Breast epithelium (tissue), 3 donors: ENCODE measurements at regions not wholly inside any gene's neighbourhood (a gene's known extent, or its start where the extent isn't known, plus 50 kb on each side); places are given as distances from the start of the nearest gene placed in this dataset.

Experiments
- POLR2A ChIP-seq: fragments of 450-650 bp; IDR thresholded peaks from one replicate; pipeline ENCODE4 v1.6.1; 2016; ENCODE audit warnings: antibody characterized with exemption, mild to moderate bottlenecking, moderate library complexity
- TF ChIP-seq, protein P1 (sequence below), 3 donors: fragments of 450-650 bp; IDR thresholded peaks; one replicate each; pipeline ENCODE4 v1.5.1; 2016 to 2017; ENCODE audit warnings: antibody characterized with exemption in 3 of 3, mild to moderate bottlenecking in 3 of 3, moderate library complexity in 3 of 3

DNA sequence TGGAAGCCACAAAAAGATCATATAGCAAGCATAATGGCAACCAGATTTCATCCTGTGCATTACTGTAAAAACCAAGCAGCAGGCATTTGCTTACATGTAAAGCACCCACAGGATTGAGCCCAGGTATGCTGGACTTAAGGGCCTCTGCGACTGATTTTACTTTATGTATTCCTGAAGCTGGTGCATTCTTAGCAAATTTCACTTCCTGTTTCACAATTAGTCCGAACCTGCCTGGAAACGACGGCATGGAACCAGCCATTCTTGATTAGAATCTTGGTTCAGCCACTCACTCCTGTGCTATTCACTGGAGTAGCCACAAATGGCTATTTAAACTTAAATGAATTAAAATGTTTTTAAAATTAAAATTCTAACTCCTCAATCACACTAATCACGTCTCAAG, 239.2 kb downstream of the NUAK1 start:
- TF ChIP-seq POLR2A, result no peak
- TF ChIP-seq, protein P1, sequence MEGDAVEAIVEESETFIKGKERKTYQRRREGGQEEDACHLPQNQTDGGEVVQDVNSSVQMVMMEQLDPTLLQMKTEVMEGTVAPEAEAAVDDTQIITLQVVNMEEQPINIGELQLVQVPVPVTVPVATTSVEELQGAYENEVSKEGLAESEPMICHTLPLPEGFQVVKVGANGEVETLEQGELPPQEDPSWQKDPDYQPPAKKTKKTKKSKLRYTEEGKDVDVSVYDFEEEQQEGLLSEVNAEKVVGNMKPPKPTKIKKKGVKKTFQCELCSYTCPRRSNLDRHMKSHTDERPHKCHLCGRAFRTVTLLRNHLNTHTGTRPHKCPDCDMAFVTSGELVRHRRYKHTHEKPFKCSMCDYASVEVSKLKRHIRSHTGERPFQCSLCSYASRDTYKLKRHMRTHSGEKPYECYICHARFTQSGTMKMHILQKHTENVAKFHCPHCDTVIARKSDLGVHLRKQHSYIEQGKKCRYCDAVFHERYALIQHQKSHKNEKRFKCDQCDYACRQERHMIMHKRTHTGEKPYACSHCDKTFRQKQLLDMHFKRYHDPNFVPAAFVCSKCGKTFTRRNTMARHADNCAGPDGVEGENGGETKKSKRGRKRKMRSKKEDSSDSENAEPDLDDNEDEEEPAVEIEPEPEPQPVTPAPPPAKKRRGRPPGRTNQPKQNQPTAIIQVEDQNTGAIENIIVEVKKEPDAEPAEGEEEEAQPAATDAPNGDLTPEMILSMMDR (IDR thresholded peaks at IDR 0.05), result no peak
